ENCODE measurements at regions not wholly inside any gene's neighbourhood (a gene's known extent, or its start where the extent isn't known, plus 50 kb on each side); places are given as distances from the start of the nearest gene placed in this dataset.
A peak's percentile ranks its signal among the peaks of the same experiment; 100 is the strongest.

- no peak overlapping the region for H3K27ac ChIP-seq
- H3K27me3 ChIP-seq, result no peaks in the 10 kb centered on the region
- intact Hi-C loops (cut with DNase I), result no loop called here
- TF ChIP-seq CTCF (IDR thresholded peaks at IDR 0.05), result no peak
- H3K9me3 ChIP-seq, result peaks cover 0 to 11% of the 10 kb centered on the region in 2 donors
- no peaks in the 10 kb centered on the region for H3K36me3 ChIP-seq
- DNase-seq (no peak), ATAC-seq (no peak)
- H3K4me1 ChIP-seq, result no peaks in the 10 kb centered on the region
- H3K4me3 ChIP-seq, result no peak overlapping the region
Observed at GRCh38 chr21:24032709-24033232, 1574.5 kb downstream of the MRPL39 start.

- intact Hi-C loops (cut with DNase I), result no loop called here
- Histone ChIP-seq H3K36me3 (no peaks in the 10 kb centered on the region), H3K27me3 (no peaks in the 10 kb centered on the region), H3K27ac (no peak overlapping the region), H3K9me3 (no peaks in the 10 kb centered on the region), H3K4me1 (no peaks in the 10 kb centered on the region), H3K4me3 (no peak overlapping the region)
- DNase-seq (peak in 2 of 4 donors; percentile 24 to 57), ATAC-seq (no peak)
- TF ChIP-seq CTCF (IDR thresholded peaks at IDR 0.05), result no peak
Observed at GRCh38 chr21:24027396-24027795, 1579.9 kb downstream of the MRPL39 start.

- H3K9me3 ChIP-seq, result peaks cover 0 to 5% of the 10 kb centered on the region in 2 donors
- no peak for TF ChIP-seq CTCF (IDR thresholded peaks at IDR 0.05)
- H3K4me3 ChIP-seq, result no peak overlapping the region
- H3K36me3 ChIP-seq, result no peaks in the 10 kb centered on the region
- no peaks in the 10 kb centered on the region for H3K27me3 ChIP-seq
- no peak overlapping the region for H3K27ac ChIP-seq
- intact Hi-C loops (cut with DNase I), result no loop called here
- ATAC-seq (no peak), DNase-seq (no peak)
- H3K4me1 ChIP-seq, result no peaks in the 10 kb centered on the region
Observed at GRCh38 chr21:24025101-24025500, 1582.2 kb downstream of the MRPL39 start.

- no peak overlapping the region for H3K27ac ChIP-seq
- intact Hi-C loops (cut with DNase I), result no loop called here
- peaks cover 0 to 5% of the 10 kb centered on the region in 2 donors for H3K9me3 ChIP-seq
- H3K4me3 ChIP-seq, result no peak overlapping the region
- no peak for DNase-seq
- ATAC-seq, result no peak
- TF ChIP-seq CTCF (IDR thresholded peaks at IDR 0.05), result no peak
- no peaks in the 10 kb centered on the region for H3K4me1 ChIP-seq
- H3K36me3 ChIP-seq, result no peaks in the 10 kb centered on the region
- no peaks in the 10 kb centered on the region for H3K27me3 ChIP-seq
Observed at GRCh38 chr21:24023936-24024335, 1583.3 kb downstream of the MRPL39 start.

- no peak overlapping the region for H3K4me3 ChIP-seq
- no peak for TF ChIP-seq CTCF (IDR thresholded peaks at IDR 0.05)
- ATAC-seq (no peak), DNase-seq (no peak)
- intact Hi-C loops (cut with DNase I), result no loop called here
- no peak overlapping the region for H3K27ac ChIP-seq
- no peaks in the 10 kb centered on the region for H3K36me3 ChIP-seq
- H3K4me1 ChIP-seq, result no peaks in the 10 kb centered on the region
- H3K9me3 ChIP-seq, result peaks cover 0 to 5% of the 10 kb centered on the region in 2 donors
- no peaks in the 10 kb centered on the region for H3K27me3 ChIP-seq
Observed at GRCh38 chr21:24023402-24023801, 1583.9 kb downstream of the MRPL39 start.
